Right renal pelvis (tissue), 4 donors: ENCODE measurements at regions not wholly inside any gene's neighbourhood (a gene's known extent, or its start where the extent isn't known, plus 50 kb on each side); places are given as distances from the start of the nearest gene placed in this dataset.

Experiments
- DNase-seq, 4 donors: peaks; one replicate each; pipeline ENCODE4 v3.0.0-alpha.2; 2013; ENCODE audit warnings: low read depth in 4 of 4, low spot score in 3 of 4, missing footprints in 1 of 4

GRCh38 chr9:79220666-79221065 is 351.1 kb upstream of the TLE4 start:
- DNase-seq = no peak

- no peak for DNase-seq
Measured at GRCh38 chr9:79221084-79221483, 350.7 kb upstream of the TLE4 start.

GRCh38 chr9:79222483-79222882 is 349.3 kb upstream of the TLE4 start:
- DNase-seq = no peak

- DNase-seq = no peak
Measured at GRCh38 chr9:79224672-79225433, 346.9 kb upstream of the TLE4 start.

- no peak for DNase-seq
Measured at GRCh38 chr9:79233542-79233941, 338.2 kb upstream of the TLE4 start.

GRCh38 chr9:79236466-79236865 is 335.3 kb upstream of the TLE4 start:
- no peak for DNase-seq

- no peak for DNase-seq
Measured at GRCh38 chr9:79237861-79238260, 333.9 kb upstream of the TLE4 start.

- no peak for DNase-seq
Measured at GRCh38 chr9:79240774-79241173, 331.0 kb upstream of the TLE4 start.

- no peak for DNase-seq
Measured at GRCh38 chr9:79242489-79242888, 329.3 kb upstream of the TLE4 start.

GRCh38 chr9:79246170-79246569 is 325.6 kb upstream of the TLE4 start:
- no peak for DNase-seq

GRCh38 chr9:79247021-79247420 is 324.7 kb upstream of the TLE4 start:
- DNase-seq = no peak

- DNase-seq = no peak
Measured at GRCh38 chr9:79250806-79251205, 321.0 kb upstream of the TLE4 start.

- no peak for DNase-seq
Measured at GRCh38 chr9:79254900-79255650, 316.7 kb upstream of the TLE4 start.

- no peak for DNase-seq
Measured at GRCh38 chr9:79255651-79256260, 316.0 kb upstream of the TLE4 start.

- DNase-seq = peak; percentile 58 to 78 (median 69)
Measured at GRCh38 chr9:79256691-79257213, 315.0 kb upstream of the TLE4 start.

GRCh38 chr9:79257228-79257781 is 314.5 kb upstream of the TLE4 start:
- DNase-seq = peak in 2 of 4 donors; percentile 39 to 43

- DNase-seq = no peak
Measured at GRCh38 chr9:79257790-79258351, 313.9 kb upstream of the TLE4 start.

GRCh38 chr9:79259858-79260257 is 311.9 kb upstream of the TLE4 start:
- DNase-seq = no peak

GRCh38 chr9:79263628-79264027 is 308.1 kb upstream of the TLE4 start:
- DNase-seq = no peak

GRCh38 chr9:79264041-79264440 is 307.7 kb upstream of the TLE4 start:
- no peak for DNase-seq
